ENCODE measurements at regions not wholly inside any gene's neighbourhood (a gene's known extent, or its start where the extent isn't known, plus 50 kb on each side); places are given as distances from the start of the nearest gene placed in this dataset.

DNA sequence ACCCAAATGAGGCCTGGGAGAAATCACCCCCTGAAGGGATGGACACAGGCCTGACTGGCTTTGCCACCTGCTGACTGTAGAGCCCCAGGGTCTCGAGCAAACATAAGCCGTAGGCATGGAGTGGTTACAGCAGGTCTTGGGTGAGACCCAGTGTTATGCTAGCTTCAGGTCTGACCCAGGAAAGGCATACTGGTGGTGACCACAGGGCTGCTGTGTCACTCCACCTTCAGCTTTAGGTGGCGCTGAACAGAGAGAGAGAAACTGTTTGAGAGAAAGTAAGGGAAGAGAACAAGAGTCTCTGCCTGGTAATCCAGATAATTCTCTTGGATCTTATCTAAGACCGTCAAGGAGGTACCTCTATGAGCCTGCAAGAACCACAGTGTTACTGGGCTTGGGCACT, 1544.2 kb upstream of the TMEFF2 start:
- Histone ChIP-seq H3K4me1 (no peaks in the 10 kb centered on the region), H3K27me3 (replicated peaks; ENCODE audit: control insufficient read depth, insufficient read depth, low read length) (no peaks in the 10 kb centered on the region), H3K36me3 (ENCODE audit: control insufficient read depth, insufficient read depth, low read length) (no peaks in the 10 kb centered on the region), H3K4me3 (ENCODE audit: low read depth, low read length) (no peak overlapping the region), H3K9me3 (no peaks in the 10 kb centered on the region)
- H3K4me1 Mint-ChIP-seq (ENCODE audit: low read depth, unreplicated experiment), result no peaks in the 10 kb centered on the region
- no TSS peak for BruUV-seq (replicated peaks)
- H3K27ac Mint-ChIP-seq (ENCODE audit: unreplicated experiment), result no peak overlapping the region
- intact Hi-C loops (cut with micrococcal nuclease; ENCODE audit: unreplicated experiment), result no loop called here
- CTCF ChIA-PET, result no interaction called here
- H3K36me3 Mint-ChIP-seq (ENCODE audit: insufficient read depth, unreplicated experiment), result no peaks in the 10 kb centered on the region
- DNase-seq, result no peak
- no peak for TF ChIP-seq CTCF (IDR thresholded peaks at IDR 0.05; ENCODE audit: insufficient read depth in 1 of 2, low read depth in 1 of 2, low read length in 1 of 2, severe bottlenecking in 1 of 2, unreplicated experiment in 1 of 2)
- POLR2A ChIA-PET, result no interaction called here
- H3K9me3 Mint-ChIP-seq (ENCODE audit: unreplicated experiment), result no peaks in the 10 kb centered on the region
- no peak overlapping the region for H3K4me3 Mint-ChIP-seq (ENCODE audit: unreplicated experiment)
- no peaks in the 10 kb centered on the region for H3K27me3 Mint-ChIP-seq (ENCODE audit: insufficient read depth, unreplicated experiment)

- ChIA-PET POLR2A (no interaction called here), CTCF (no interaction called here)
- no peaks in the 10 kb centered on the region for H3K36me3 Mint-ChIP-seq (ENCODE audit: insufficient read depth, unreplicated experiment)
- Histone ChIP-seq H3K4me3 (ENCODE audit: low read depth, low read length) (no peak overlapping the region), H3K36me3 (ENCODE audit: control insufficient read depth, insufficient read depth, low read length) (no peaks in the 10 kb centered on the region), H3K27me3 (replicated peaks; ENCODE audit: control insufficient read depth, insufficient read depth, low read length) (no peaks in the 10 kb centered on the region), H3K4me1 (no peaks in the 10 kb centered on the region), H3K9me3 (no peaks in the 10 kb centered on the region)
- BruUV-seq (replicated peaks), result no TSS peak
- no peak for DNase-seq
- H3K4me1 Mint-ChIP-seq (ENCODE audit: low read depth, unreplicated experiment), result no peaks in the 10 kb centered on the region
- peaks cover 21% of the 10 kb centered on the region for H3K9me3 Mint-ChIP-seq (ENCODE audit: unreplicated experiment)
- H3K4me3 Mint-ChIP-seq (ENCODE audit: unreplicated experiment), result no peak overlapping the region
- intact Hi-C loops (cut with micrococcal nuclease; ENCODE audit: unreplicated experiment), result no loop called here
- no peak for TF ChIP-seq CTCF (IDR thresholded peaks at IDR 0.05; ENCODE audit: insufficient read depth in 1 of 2, low read depth in 1 of 2, low read length in 1 of 2, severe bottlenecking in 1 of 2, unreplicated experiment in 1 of 2)
- H3K27me3 Mint-ChIP-seq (ENCODE audit: insufficient read depth, unreplicated experiment), result no peaks in the 10 kb centered on the region
- H3K27ac Mint-ChIP-seq (ENCODE audit: unreplicated experiment), result no peak overlapping the region
These were observed 1518.2 kb upstream of the TMEFF2 start for GRCh38 chr2:193712912-193713311.

DNA sequence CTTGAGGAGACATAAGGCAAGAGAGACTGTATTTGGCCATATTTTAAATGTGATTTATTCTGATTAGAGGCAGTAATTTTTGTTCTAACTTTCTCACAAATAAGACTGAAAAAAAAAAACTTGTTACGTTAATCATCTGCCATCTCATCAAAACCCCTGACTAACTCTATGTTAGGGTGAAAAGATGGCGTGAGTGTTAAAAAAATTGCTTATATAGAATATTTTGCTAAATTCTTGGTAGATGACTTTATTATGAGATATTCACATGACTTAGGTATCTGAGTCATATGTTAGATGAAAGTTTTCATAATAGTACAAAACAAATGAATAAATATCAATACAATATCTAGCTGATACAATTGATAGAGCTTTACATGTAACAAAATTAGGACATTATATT, 1508.7 kb upstream of the TMEFF2 start:
- CTCF ChIA-PET, result no interaction called here

More for the DNA sequence above, 1508.7 kb upstream of the TMEFF2 start:
- Mint-ChIP-seq H3K27ac (ENCODE audit: unreplicated experiment) (no peak overlapping the region), H3K36me3 (ENCODE audit: insufficient read depth, unreplicated experiment) (no peaks in the 10 kb centered on the region), H3K4me1 (ENCODE audit: low read depth, unreplicated experiment) (no peaks in the 10 kb centered on the region), H3K9me3 (ENCODE audit: unreplicated experiment) (peaks cover 10% of the 10 kb centered on the region), H3K27me3 (ENCODE audit: insufficient read depth, unreplicated experiment) (peaks cover 3% of the 10 kb centered on the region), H3K4me3 (ENCODE audit: unreplicated experiment) (no peak overlapping the region)
- intact Hi-C loops (cut with micrococcal nuclease; ENCODE audit: unreplicated experiment), result no loop called here
- no peaks in the 10 kb centered on the region for H3K4me1 ChIP-seq
- no TSS peak for BruUV-seq (replicated peaks)
- H3K4me3 ChIP-seq (ENCODE audit: low read depth, low read length), result no peak overlapping the region
- H3K36me3 ChIP-seq (ENCODE audit: control insufficient read depth, insufficient read depth, low read length), result no peaks in the 10 kb centered on the region
- H3K27me3 ChIP-seq (replicated peaks; ENCODE audit: control insufficient read depth, insufficient read depth, low read length), result no peaks in the 10 kb centered on the region
- no peak for TF ChIP-seq CTCF (IDR thresholded peaks at IDR 0.05; ENCODE audit: insufficient read depth in 1 of 2, low read depth in 1 of 2, low read length in 1 of 2, severe bottlenecking in 1 of 2, unreplicated experiment in 1 of 2)
- POLR2A ChIA-PET, result no interaction called here
- DNase-seq, result no peak
- H3K9me3 ChIP-seq, result no peaks in the 10 kb centered on the region
